Central memory CD8-positive, alpha-beta T cell (primary cell): ENCODE measurements at regions not wholly inside any gene's neighbourhood (a gene's known extent, or its start where the extent isn't known, plus 50 kb on each side); places are given as distances from the start of the nearest gene placed in this dataset.

Experiments used
- ATAC-seq: fragments of 150-1000 bp; cut with Tn5 transposase; replicated peaks from 2 replicates; pipeline ENCODE4 v1.10.0; 2022; ENCODE audit warnings: mild to moderate bottlenecking, moderate FRiP score, moderate number of reproducible peaks; ENCODE audit not compliant: poor library complexity, severe bottlenecking; ENCODE audit errors: extremely low read depth
- DNase-seq, 2 donors: peaks; one replicate each; pipeline ENCODE4 v3.0.0; 2021; ENCODE audit warnings: low spot score in 2 of 2
- H3K27ac Mint-ChIP-seq: one replicate; pipeline ENCODE4 v1.8.0; 2022; ENCODE audit warnings: low read depth, mild to moderate bottlenecking, moderate library complexity, mixed read lengths
- H3K27me3 Mint-ChIP-seq: one replicate; pipeline ENCODE4 v1.8.0; 2022; ENCODE audit warnings: mixed read lengths
- H3K36me3 Mint-ChIP-seq: one replicate; pipeline ENCODE4 v1.8.0; 2022; ENCODE audit warnings: mild to moderate bottlenecking, moderate library complexity, mixed read lengths; ENCODE audit not compliant: insufficient read depth
- H3K4me1 Mint-ChIP-seq: one replicate; pipeline ENCODE4 v1.8.0; 2022; ENCODE audit warnings: mixed read lengths
- H3K4me3 Mint-ChIP-seq: one replicate; pipeline ENCODE4 v1.8.0; 2022; ENCODE audit warnings: mild to moderate bottlenecking, moderate library complexity, mixed read lengths
- H3K9me3 Mint-ChIP-seq: one replicate; pipeline ENCODE4 v1.8.0; 2022; ENCODE audit warnings: mixed read lengths

GRCh38 chr4:89537281-89537680, 229.7 kb upstream of the GPRIN3 start:
- peaks cover 26% of the 10 kb centered on the region for H3K27me3 Mint-ChIP-seq
- ATAC-seq (no peak), DNase-seq (no peak)
- no peaks in the 10 kb centered on the region for H3K36me3 Mint-ChIP-seq
- no peaks in the 10 kb centered on the region for H3K9me3 Mint-ChIP-seq
- H3K4me3 Mint-ChIP-seq = no peak overlapping the region
- no peak overlapping the region for H3K27ac Mint-ChIP-seq
- H3K4me1 Mint-ChIP-seq = no peaks in the 10 kb centered on the region

- no peak overlapping the region for H3K27ac Mint-ChIP-seq
- DNase-seq (no peak), ATAC-seq (no peak)
- H3K36me3 Mint-ChIP-seq = no peaks in the 10 kb centered on the region
- H3K27me3 Mint-ChIP-seq = peaks cover 25% of the 10 kb centered on the region
- H3K9me3 Mint-ChIP-seq = no peaks in the 10 kb centered on the region
- H3K4me3 Mint-ChIP-seq = no peak overlapping the region
- H3K4me1 Mint-ChIP-seq = no peaks in the 10 kb centered on the region
These were observed 227.7 kb upstream of the GPRIN3 start for GRCh38 chr4:89535251-89535650.

GRCh38 chr4:89534356-89534755, 226.8 kb upstream of the GPRIN3 start:
- Mint-ChIP-seq H3K9me3 (no peaks in the 10 kb centered on the region), H3K27ac (no peak overlapping the region), H3K4me3 (no peak overlapping the region), H3K27me3 (peaks cover 16% of the 10 kb centered on the region), H3K4me1 (no peaks in the 10 kb centered on the region), H3K36me3 (no peaks in the 10 kb centered on the region)
- DNase-seq (no peak), ATAC-seq (no peak)

- no peak overlapping the region for H3K27ac Mint-ChIP-seq
- no peak for ATAC-seq
These were observed 224.5 kb upstream of the GPRIN3 start for GRCh38 chr4:89531932-89532640.

GRCh38 chr4:89528526-89529133, 221.0 kb upstream of the GPRIN3 start:
- H3K4me3 Mint-ChIP-seq = no peak overlapping the region
- ATAC-seq (peak; percentile 56), DNase-seq (no peak)
- H3K27ac Mint-ChIP-seq = no peak overlapping the region
- H3K4me1 Mint-ChIP-seq = peaks cover 6% of the 10 kb centered on the region
- no peaks in the 10 kb centered on the region for H3K9me3 Mint-ChIP-seq
- peaks cover 15% of the 10 kb centered on the region for H3K27me3 Mint-ChIP-seq
- H3K36me3 Mint-ChIP-seq = no peaks in the 10 kb centered on the region

More at GRCh38 chr4:89531932-89532640, 224.5 kb upstream of the GPRIN3 start:
- Mint-ChIP-seq H3K27me3 (peaks cover 11% of the 10 kb centered on the region), H3K36me3 (no peaks in the 10 kb centered on the region), H3K4me1 (peaks cover 6% of the 10 kb centered on the region), H3K4me3 (no peak overlapping the region), H3K9me3 (no peaks in the 10 kb centered on the region)
- DNase-seq = no peak

- Mint-ChIP-seq H3K4me3 (no peak overlapping the region), H3K27me3 (peaks cover 64% of the 10 kb centered on the region), H3K9me3 (no peaks in the 10 kb centered on the region), H3K4me1 (no peaks in the 10 kb centered on the region), H3K36me3 (no peaks in the 10 kb centered on the region), H3K27ac (no peak overlapping the region)
- no peak for ATAC-seq
- DNase-seq = no peak
These were observed 214.2 kb upstream of the GPRIN3 start for GRCh38 chr4:89521826-89522225.

- no peak for DNase-seq
- no peaks in the 10 kb centered on the region for H3K4me1 Mint-ChIP-seq
- H3K36me3 Mint-ChIP-seq = no peaks in the 10 kb centered on the region
- H3K27me3 Mint-ChIP-seq = peaks cover 75% of the 10 kb centered on the region
- no peak overlapping the region for H3K4me3 Mint-ChIP-seq
- no peaks in the 10 kb centered on the region for H3K9me3 Mint-ChIP-seq
- no peak for ATAC-seq
- H3K27ac Mint-ChIP-seq = no peak overlapping the region
These were observed 212.2 kb upstream of the GPRIN3 start for GRCh38 chr4:89519771-89520320.

GRCh38 chr4:89518259-89518658, 210.7 kb upstream of the GPRIN3 start:
- DNase-seq (no peak), ATAC-seq (no peak)
- H3K27me3 Mint-ChIP-seq = peaks cover 66% of the 10 kb centered on the region
- H3K4me3 Mint-ChIP-seq = no peak overlapping the region
- no peaks in the 10 kb centered on the region for H3K9me3 Mint-ChIP-seq
- H3K27ac Mint-ChIP-seq = no peak overlapping the region
- H3K36me3 Mint-ChIP-seq = no peaks in the 10 kb centered on the region
- no peaks in the 10 kb centered on the region for H3K4me1 Mint-ChIP-seq

- ATAC-seq (no peak), DNase-seq (no peak)
- no peak overlapping the region for H3K4me3 Mint-ChIP-seq
- H3K27me3 Mint-ChIP-seq = peaks cover 36% of the 10 kb centered on the region
- no peaks in the 10 kb centered on the region for H3K36me3 Mint-ChIP-seq
- no peak overlapping the region for H3K27ac Mint-ChIP-seq
- no peaks in the 10 kb centered on the region for H3K9me3 Mint-ChIP-seq
- peaks cover 11% of the 10 kb centered on the region for H3K4me1 Mint-ChIP-seq
These were observed 207.2 kb upstream of the GPRIN3 start for GRCh38 chr4:89514811-89515210.

GRCh38 chr4:89511776-89512175, 204.2 kb upstream of the GPRIN3 start:
- H3K27me3 Mint-ChIP-seq = peaks cover 21% of the 10 kb centered on the region

GRCh38 chr4:89509708-89510281, 202.2 kb upstream of the GPRIN3 start:
- Mint-ChIP-seq H3K4me3 (peak overlapping the region; percentile 67), H3K9me3 (no peaks in the 10 kb centered on the region), H3K27me3 (peaks cover under 1% of the 10 kb centered on the region), H3K4me1 (peaks cover 22% of the 10 kb centered on the region), H3K27ac (no peak overlapping the region), H3K36me3 (no peaks in the 10 kb centered on the region)
- DNase-seq = no peak
- peak; percentile 94 for ATAC-seq

More at GRCh38 chr4:89511776-89512175, 204.2 kb upstream of the GPRIN3 start:
- no peaks in the 10 kb centered on the region for H3K9me3 Mint-ChIP-seq
- H3K4me3 Mint-ChIP-seq = no peak overlapping the region
- no peak for DNase-seq
- peaks cover 22% of the 10 kb centered on the region for H3K4me1 Mint-ChIP-seq
- H3K36me3 Mint-ChIP-seq = no peaks in the 10 kb centered on the region
- no peak for ATAC-seq
- no peak overlapping the region for H3K27ac Mint-ChIP-seq

GRCh38 chr4:89506866-89507491, 199.4 kb upstream of the GPRIN3 start:
- no peaks in the 10 kb centered on the region for H3K9me3 Mint-ChIP-seq
- DNase-seq = no peak
- H3K4me3 Mint-ChIP-seq = no peak overlapping the region
- H3K4me1 Mint-ChIP-seq = peaks cover 22% of the 10 kb centered on the region
- no peaks in the 10 kb centered on the region for H3K27me3 Mint-ChIP-seq
- ATAC-seq = no peak
- no peak overlapping the region for H3K27ac Mint-ChIP-seq
- no peaks in the 10 kb centered on the region for H3K36me3 Mint-ChIP-seq
